Loucy (cell line): ENCODE measurements at regions not wholly inside any gene's neighbourhood (a gene's known extent, or its start where the extent isn't known, plus 50 kb on each side); places are given as distances from the start of the nearest gene placed in this dataset.

Source experiments
- H2AFZ ChIP-seq: fragments of 200-600 bp; sonication (generic); 2 replicates; pipeline ENCODE4 v1.6.0; 2016; ENCODE audit warnings: antibody characterized with exemption, mild to moderate bottlenecking, low read length, moderate library complexity
- H3F3A ChIP-seq: fragments of 200-600 bp; 2 replicates; pipeline ENCODE4 v1.6.0; 2016; ENCODE audit warnings: antibody characterized with exemption, low read depth, mild to moderate bottlenecking
- H3K27me3 ChIP-seq: fragments of 200-600 bp; sonication (generic); 2 replicates; pipeline ENCODE4 v1.6.1; 2014; ENCODE audit warnings: low read length, mild to moderate bottlenecking; ENCODE audit not compliant: insufficient read depth, poor library complexity, severe bottlenecking
- H3K36me3 ChIP-seq: fragments of 200-600 bp; sonication (generic); 2 replicates; pipeline ENCODE4 v1.6.1; 2016; ENCODE audit warnings: low read length; ENCODE audit not compliant: insufficient read depth
- H3K4me1 ChIP-seq: fragments of 200-600 bp; sonication (generic); 2 replicates; pipeline ENCODE4 v1.5.1; 2014; ENCODE audit warnings: low read length, mild to moderate bottlenecking; ENCODE audit not compliant: insufficient read depth, poor library complexity, severe bottlenecking
- H3K4me2 ChIP-seq: fragments of 200-600 bp; sonication (generic); 2 replicates; pipeline ENCODE4 v1.6.0; 2014; ENCODE audit warnings: antibody characterized with exemption, low read length, low read depth, mild to moderate bottlenecking; ENCODE audit not compliant: poor library complexity, severe bottlenecking
- H3K4me3 ChIP-seq: fragments of 200-600 bp; sonication (generic); 2 replicates; pipeline ENCODE4 v1.5.1; 2014; ENCODE audit warnings: low read length, mild to moderate bottlenecking, mixed read lengths; ENCODE audit not compliant: poor library complexity, severe bottlenecking
- H3K79me2 ChIP-seq: fragments of 200-600 bp; sonication (generic); 2 replicates; pipeline ENCODE4 v1.6.1; 2014; ENCODE audit warnings: low read length; ENCODE audit not compliant: insufficient read depth
- H3K9ac ChIP-seq: fragments of 200-600 bp; sonication (generic); 2 replicates; pipeline ENCODE4 v1.6.0; 2014; ENCODE audit warnings: mild to moderate bottlenecking, low read depth, low read length, moderate library complexity; ENCODE audit not compliant: poor library complexity, severe bottlenecking
- H3K9me2 ChIP-seq: fragments of 200-600 bp; sonication (generic); replicated peaks from 2 replicates; pipeline ENCODE4 v1.6.1; 2016; ENCODE audit warnings: low read depth, low read length, mixed read lengths
- H3K9me3 ChIP-seq: fragments of 200-600 bp; sonication (generic); 2 replicates; pipeline ENCODE4 v1.6.1; 2014; ENCODE audit warnings: mild to moderate bottlenecking, antibody characterized with exemption, low read length, low read depth; ENCODE audit not compliant: insufficient read depth
- H4K20me1 ChIP-seq: fragments of 200-600 bp; sonication (generic); 2 replicates; pipeline ENCODE4 v1.6.0; 2014; ENCODE audit warnings: antibody characterized with exemption, low read length, mild to moderate bottlenecking; ENCODE audit not compliant: insufficient read depth, poor library complexity, severe bottlenecking
- EZH2phosphoT487 ChIP-seq: fragments of 200-600 bp; IDR thresholded peaks from 2 replicates; pipeline ENCODE4 v1.6.1; 2018; ENCODE audit warnings: antibody characterized with exemption, mild to moderate bottlenecking, moderate library complexity, borderline replicate concordance
- TF ChIP-seq, protein P1 (sequence below): fragments of 200-600 bp; sonication (generic); conservative IDR thresholded peaks from 2 replicates; pipeline ENCODE4 v1.5.1; 2014; ENCODE audit warnings: mild to moderate bottlenecking, antibody characterized with exemption, low read length

- H3F3A ChIP-seq, result no peaks in the 10 kb centered on the region
- no peak overlapping the region for H3K4me3 ChIP-seq
- no peak overlapping the region for H2AFZ ChIP-seq
- H3K4me2 ChIP-seq, result no peak overlapping the region
- no peaks in the 10 kb centered on the region for H4K20me1 ChIP-seq
- no peaks in the 10 kb centered on the region for H3K79me2 ChIP-seq
- H3K4me1 ChIP-seq, result no peaks in the 10 kb centered on the region
- H3K9me2 ChIP-seq, result no peaks in the 10 kb centered on the region
- H3K36me3 ChIP-seq, result no peaks in the 10 kb centered on the region
- no peak for TF ChIP-seq EZH2phosphoT487
- TF ChIP-seq, protein P1, sequence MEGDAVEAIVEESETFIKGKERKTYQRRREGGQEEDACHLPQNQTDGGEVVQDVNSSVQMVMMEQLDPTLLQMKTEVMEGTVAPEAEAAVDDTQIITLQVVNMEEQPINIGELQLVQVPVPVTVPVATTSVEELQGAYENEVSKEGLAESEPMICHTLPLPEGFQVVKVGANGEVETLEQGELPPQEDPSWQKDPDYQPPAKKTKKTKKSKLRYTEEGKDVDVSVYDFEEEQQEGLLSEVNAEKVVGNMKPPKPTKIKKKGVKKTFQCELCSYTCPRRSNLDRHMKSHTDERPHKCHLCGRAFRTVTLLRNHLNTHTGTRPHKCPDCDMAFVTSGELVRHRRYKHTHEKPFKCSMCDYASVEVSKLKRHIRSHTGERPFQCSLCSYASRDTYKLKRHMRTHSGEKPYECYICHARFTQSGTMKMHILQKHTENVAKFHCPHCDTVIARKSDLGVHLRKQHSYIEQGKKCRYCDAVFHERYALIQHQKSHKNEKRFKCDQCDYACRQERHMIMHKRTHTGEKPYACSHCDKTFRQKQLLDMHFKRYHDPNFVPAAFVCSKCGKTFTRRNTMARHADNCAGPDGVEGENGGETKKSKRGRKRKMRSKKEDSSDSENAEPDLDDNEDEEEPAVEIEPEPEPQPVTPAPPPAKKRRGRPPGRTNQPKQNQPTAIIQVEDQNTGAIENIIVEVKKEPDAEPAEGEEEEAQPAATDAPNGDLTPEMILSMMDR, result no peak
- H3K9me3 ChIP-seq, result no peaks in the 10 kb centered on the region; the same call in none of the 2 replicates
- no peak overlapping the region for H3K9ac ChIP-seq
- no peaks in the 10 kb centered on the region for H3K27me3 ChIP-seq
These were observed 332.5 kb downstream of the PDGFC start for GRCh38 chr4:156638925-156639605.

GRCh38 chr4:156638334-156638733, 333.3 kb downstream of the PDGFC start:
- no peaks in the 10 kb centered on the region; the same call in 1 of the 2 replicates for H3K9me3 ChIP-seq
- TF ChIP-seq, protein P1, result no peak
- TF ChIP-seq EZH2phosphoT487, result no peak
- H3K4me3 ChIP-seq, result no peak overlapping the region
- H4K20me1 ChIP-seq, result no peaks in the 10 kb centered on the region
- no peak overlapping the region for H3K9ac ChIP-seq
- H3K36me3 ChIP-seq, result no peaks in the 10 kb centered on the region
- no peaks in the 10 kb centered on the region for H3K79me2 ChIP-seq
- H3K4me1 ChIP-seq, result no peaks in the 10 kb centered on the region
- H3K9me2 ChIP-seq, result no peaks in the 10 kb centered on the region
- no peaks in the 10 kb centered on the region for H3F3A ChIP-seq
- H2AFZ ChIP-seq, result no peak overlapping the region
- H3K4me2 ChIP-seq, result no peak overlapping the region
- no peaks in the 10 kb centered on the region for H3K27me3 ChIP-seq

- Histone ChIP-seq H3F3A (no peaks in the 10 kb centered on the region), H3K9ac (no peak overlapping the region), H3K79me2 (no peaks in the 10 kb centered on the region), H3K4me2 (no peak overlapping the region), H3K27me3 (no peaks in the 10 kb centered on the region), H4K20me1 (no peaks in the 10 kb centered on the region), H2AFZ (no peak overlapping the region), H3K4me3 (no peak overlapping the region), H3K36me3 (no peaks in the 10 kb centered on the region), H3K9me3 (no peaks in the 10 kb centered on the region; the same call in 1 of the 2 replicates), H3K4me1 (no peaks in the 10 kb centered on the region), H3K9me2 (no peaks in the 10 kb centered on the region)
- TF ChIP-seq, protein P1, result no peak
- TF ChIP-seq EZH2phosphoT487, result no peak
These were observed 335.2 kb downstream of the PDGFC start for GRCh38 chr4:156636381-156636780.
